HuH-7.5 (cell line): ENCODE measurements at regions not wholly inside any gene's neighbourhood (a gene's known extent, or its start where the extent isn't known, plus 50 kb on each side); places are given as distances from the start of the nearest gene placed in this dataset.

Source experiments
- DNase-seq: peaks from one replicate; pipeline ENCODE4 v3.0.0; 2011; ENCODE audit warnings: low spot score

DNA sequence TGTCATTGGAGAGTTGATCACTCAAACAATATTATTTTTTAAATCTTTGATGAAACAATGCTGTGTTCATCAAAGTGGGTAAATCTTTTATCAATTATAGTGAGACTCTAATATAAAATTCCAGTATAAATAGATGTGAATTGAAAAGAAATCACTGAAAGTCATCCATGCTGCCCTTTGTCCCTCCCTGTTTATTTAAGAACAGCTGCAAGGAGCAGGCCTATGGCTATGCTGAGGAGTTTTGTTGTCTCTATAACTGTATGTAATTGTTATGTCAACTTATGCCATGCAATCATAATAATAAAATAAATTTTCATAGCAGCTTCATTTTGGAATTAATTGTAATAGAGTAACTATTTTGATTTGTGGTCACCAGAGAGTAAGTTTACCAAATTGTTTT, 1272.4 kb upstream of the ADGRL4 start:
- DNase-seq: no peak

DNA sequence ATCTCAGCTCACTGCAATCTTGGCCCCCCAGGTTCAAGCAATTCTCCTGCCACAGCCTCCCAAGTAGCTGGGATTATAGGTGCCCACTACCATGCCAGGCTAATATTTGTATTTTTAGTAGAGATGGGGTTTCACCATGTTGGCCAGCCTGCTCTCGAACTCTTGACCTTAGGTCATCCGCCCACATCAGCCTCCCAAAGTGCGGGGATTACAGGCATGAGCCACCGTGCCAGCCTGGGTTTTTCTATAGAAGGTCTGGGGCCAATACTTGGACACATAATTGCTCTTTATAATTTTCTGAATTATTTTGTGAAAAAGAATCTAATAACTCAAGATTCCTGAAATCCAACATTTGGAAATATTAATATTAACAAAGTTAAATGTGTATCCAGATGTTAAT, 1267.7 kb upstream of the ADGRL4 start:
- no peak for DNase-seq

DNA sequence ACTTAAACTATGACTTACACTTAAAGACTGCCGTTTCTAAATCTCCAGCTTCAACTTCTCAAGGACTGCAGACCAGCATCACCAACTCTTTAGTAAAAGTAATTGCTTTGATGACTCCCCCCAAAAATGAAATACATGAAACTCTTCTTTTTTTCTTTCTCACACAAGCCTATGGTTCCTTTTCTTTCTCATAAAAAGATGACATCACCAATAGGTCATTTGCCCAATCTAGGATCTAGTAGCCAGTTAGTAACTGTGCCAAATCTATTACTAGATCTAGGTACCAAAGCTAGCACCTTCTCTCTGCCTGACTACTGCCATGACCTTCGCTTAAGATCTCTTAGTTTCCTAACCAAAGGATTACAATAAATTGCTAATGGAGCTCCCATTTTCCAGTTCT, 1266.0 kb upstream of the ADGRL4 start:
- DNase-seq: no peak

DNA sequence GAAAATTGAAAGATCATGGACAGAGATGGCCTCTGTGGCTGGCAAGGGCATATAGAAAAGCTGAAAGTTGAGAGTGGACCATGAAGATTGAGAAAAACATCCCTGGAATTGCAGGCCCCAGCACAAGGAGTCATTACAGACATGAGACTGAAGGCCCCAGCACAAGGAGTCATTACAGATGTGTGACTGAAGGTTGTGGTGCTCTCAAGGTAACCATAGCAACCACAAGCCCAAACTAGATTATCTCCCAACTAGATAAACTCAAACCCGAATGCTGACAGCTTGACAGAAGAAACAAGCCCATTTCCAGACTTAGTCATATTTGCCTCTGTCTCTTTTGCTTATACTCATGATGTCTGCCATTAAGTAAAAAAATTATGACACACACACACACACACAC, 1252.1 kb upstream of the ADGRL4 start:
- no peak for DNase-seq

DNA sequence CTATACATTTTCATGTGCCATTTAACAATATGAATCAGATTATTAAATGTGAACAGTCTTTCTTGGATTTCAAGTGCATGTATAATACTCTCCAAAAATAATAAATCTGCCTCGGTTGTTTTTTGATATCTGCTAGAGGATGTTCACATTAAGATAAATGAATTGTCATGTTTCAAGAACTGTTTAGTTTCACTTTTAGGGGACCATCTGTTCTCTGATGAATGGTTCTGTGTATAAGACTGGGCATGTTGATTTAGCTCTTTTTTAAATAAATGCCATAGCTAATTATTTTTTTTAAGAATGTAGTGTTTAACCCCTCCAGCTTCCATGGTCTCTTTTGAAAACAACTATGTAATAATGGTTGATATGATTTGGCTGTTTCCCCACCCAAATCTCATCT, 1245.1 kb upstream of the ADGRL4 start:
- no peak for DNase-seq

DNA sequence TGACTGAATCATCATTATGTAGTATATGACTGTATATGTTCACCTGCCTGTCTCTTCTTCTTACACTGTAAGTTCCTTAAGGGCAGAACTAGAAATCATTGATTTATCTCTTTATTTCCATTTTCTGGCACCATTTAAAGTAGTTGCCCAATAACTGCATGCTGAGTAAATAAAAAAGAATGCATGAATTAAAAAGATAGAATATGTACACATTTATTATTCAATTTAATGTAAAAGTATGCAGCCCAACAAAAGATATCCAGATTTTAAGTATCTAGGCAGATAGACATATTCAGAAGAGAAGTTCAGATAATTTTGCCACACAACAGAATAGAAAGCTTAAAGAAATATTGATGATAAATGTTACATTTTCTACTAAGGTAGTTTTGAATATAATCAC, 1244.6 kb upstream of the ADGRL4 start:
- DNase-seq: no peak

DNA sequence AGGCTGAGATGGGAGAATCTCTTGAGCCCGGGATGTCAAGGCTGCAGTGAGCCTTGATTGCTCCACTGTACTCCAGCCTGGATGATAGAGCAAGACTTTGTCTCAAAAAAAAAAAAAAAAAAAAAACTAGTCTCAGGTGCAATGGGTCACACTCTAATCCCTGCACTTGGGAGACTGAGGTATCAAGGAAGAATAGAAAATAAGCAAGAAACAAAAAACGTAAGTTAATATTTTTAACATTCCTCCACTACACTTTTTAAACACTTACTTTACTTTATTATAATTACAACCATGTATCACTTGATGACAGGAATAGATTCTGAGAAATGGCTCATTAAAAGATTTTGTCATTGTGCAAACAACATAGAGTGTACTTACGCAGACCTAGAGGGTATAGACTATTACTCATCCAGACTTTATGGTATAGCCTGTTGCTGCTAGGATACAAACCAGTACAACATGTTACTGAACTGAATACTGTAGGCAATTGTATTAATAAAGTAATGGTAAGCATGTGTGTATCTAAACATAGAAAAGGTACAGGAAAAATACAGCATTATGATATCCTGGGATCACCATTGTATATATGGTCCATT, 1244.1 kb upstream of the ADGRL4 start:
- no peak for DNase-seq

DNA sequence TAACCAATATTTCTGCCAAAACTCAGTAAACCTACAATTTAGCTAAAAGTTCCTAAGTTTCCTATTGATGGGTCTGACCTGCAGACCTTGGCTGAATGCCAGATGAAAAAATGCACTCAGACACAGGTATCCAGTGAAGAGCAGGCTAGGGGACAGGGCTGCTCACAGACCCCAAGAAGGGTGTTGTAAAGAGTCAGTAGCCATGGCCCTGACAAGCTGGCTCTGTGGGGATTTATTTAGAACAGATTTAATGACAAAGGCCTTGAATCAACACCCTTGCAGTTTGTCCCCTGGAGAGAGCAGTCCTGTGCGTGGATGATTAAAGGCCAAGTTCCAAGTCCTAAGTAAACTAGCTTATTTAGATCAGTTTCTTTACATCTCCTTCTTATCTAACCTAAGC, 1243.2 kb upstream of the ADGRL4 start:
- no peak for DNase-seq

DNA sequence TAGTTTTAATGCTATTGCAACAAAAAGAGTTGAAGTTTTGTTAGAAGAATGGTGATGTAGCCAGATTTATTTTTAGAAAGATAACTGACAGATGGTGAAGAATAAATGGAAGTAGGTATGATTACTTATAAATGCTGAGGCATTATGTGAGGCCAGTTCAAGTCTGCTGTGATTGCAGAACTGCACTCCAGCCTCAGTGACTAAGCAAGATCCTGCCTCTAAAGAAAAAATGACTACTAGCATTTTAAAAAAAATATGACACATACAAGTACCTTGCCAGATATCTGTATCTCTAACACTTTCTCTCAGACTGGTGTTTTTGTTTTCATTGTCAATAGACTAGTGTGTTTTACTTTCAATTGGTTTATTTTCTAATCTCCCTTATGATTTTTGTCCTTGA, 1242.4 kb upstream of the ADGRL4 start:
- no peak for DNase-seq

DNA sequence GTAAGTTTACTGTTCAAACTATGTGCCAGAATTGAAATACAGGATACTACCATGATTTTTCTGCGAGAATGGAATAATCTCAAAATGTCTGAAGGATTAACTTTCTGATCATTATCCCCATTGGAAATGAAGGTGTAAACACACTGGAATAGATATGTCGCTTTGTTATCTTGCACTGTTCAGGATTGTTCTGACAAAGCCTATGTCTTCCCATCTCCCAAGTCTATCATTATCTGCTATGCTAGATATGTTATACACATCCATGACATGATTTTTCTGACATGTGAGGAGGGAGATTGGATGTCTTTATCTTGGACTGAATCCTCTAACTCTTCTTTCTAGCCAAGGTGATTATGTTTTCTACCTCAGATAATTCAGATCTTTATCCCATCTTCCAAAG, 1239.3 kb upstream of the ADGRL4 start:
- DNase-seq: no peak

DNA sequence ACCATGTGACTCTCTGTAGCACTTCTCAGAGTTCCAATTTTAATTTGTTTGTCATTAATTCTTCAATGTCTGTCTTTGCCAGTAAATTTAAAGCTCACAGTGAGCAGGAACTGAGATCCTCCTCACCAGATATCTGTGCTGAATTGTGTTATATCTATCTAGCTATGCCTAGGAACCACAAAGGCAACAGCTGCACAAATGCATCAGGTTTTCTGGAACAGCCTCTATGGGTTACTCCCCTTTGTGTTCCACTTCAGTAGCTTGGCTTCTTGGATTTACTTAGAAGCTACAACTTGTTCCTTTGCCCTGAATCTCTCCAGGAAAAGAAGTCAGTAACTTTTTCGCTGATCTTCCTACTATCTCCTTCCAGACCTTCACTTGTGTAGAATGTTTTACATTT, 1237.8 kb upstream of the ADGRL4 start:
- DNase-seq: no peak

DNA sequence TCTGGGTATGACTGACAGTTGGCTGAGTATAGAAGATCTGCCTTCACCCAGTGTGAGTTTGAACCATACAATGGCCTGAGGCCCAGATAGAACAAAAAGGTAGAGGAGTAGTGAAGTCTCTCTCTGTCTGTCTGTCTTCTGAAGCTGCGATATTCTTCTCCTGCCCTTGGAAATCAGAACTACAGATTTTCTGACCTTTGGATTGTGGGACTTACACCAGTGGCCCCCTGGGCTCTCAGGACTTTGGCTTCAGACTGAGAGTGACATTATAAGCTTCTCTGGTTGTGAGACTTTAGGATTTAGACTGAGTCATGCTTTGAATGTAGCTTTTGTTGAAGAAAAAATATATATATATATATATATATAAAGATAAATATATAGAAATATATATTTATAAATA, 1235.0 kb upstream of the ADGRL4 start:
- no peak for DNase-seq

DNA sequence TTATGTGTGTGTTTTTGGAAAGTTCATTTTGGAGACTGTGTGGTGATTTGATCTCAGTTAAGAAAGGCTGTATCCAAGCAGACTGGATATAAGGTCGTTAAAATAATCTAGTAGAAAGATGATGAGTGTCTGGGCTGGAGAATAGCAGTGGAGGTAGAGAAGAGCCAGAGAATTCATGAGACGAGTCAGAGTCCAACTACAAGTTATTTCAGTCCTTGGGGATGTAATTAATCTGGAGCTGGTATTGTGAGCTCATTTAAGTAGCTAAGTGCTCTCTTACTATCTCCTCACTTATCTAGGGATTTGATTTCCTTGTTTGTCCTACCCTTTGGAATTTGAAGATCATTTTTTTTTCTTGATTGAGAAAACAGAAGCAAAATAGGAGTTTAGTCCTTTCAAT, 1219.0 kb upstream of the ADGRL4 start:
- DNase-seq: no peak

DNA sequence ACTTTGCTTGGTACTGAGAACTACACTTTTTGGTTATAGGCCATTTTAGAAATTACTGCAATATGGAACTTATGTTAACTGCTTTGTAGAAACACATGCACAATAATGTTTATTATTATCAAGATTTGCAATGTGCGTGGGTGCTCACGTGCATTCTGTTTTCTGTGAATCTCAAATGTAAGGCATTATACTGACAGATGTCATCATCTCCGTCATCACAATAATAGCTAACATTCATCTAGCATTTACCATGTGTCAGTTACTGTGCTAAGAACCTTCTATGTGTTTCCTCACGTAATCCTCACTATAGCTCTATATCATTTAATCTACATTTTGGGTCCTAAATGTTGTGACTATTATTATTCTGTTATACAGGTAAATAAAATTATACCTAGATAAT, 1214.8 kb upstream of the ADGRL4 start:
- DNase-seq: no peak

DNA sequence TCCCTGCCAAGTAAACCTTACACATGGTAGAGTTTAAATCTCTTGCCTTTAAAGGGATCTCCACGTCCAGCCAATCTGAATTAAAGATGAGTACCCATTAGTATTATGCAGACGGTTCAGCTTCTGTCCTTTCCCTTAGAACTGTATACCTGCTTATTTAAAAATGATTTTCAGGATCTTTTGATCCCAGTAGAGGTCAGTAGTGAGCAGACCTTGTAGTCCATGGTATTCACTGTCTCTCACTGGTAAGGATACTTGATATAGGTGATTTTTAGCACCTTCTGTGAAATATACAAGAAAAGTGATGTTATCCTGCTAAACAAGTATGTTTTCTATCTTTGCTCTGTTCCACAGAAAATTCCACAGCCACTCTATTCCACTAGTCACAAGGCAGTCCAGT, 1211.6 kb upstream of the ADGRL4 start:
- no peak for DNase-seq

DNA sequence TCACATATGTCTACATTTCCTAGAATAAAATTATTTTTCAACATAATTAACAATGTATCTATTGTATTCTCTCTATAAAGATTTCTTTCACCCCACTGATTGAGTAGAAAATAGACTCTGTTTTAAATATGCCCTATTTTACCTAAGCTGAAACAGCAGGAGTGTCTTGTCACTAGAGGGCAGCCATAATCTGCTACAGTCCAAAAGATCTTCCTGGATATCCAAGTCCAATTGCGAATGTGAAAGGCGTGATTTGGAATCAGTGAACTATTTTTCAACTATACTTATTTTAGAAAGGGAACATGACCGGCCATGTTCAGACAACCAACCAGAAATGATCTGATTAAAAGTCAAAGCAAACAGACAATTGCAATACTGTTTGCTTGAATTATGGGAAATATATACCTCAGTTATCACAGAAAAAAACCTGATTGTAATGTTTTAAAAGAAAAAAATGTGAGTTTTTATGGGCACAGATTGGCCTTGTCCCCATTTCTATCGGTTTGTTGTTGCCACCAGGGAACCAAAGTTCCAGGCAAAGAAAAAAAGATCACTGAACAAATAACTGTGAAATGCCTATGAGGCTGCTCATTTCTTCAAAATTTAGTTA, 1211.0 kb upstream of the ADGRL4 start:
- no peak for DNase-seq

DNA sequence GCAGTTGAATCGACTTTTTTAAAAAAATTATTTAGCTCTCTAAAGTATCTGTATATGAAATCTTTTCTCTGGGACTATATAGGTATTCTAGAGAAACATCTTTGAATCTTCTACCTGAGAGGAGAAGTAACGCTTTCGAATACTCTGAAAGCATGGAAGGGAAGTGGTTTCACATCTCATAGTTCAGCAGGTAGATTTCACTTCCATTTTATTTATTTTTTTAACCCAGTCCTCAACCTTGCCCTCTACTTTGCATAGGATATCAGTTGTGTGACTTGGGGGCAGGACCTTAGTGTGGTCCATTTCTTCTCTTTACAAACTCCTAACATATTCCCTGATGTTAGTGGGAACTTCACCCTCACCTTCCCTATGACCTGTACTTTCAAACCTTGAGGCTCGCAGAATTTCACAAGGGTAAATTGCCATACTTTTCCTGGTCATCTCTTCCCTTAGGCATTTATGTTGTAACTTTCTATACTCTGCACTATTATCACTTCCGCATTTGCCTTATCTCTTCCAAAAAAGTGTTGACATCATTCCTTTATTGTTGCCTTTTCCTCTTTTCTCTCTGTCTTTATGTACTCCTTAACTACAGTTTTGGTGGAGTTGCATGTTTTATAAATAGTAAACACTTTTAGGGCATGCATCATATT, 1208.5 kb upstream of the ADGRL4 start:
- no peak for DNase-seq

DNA sequence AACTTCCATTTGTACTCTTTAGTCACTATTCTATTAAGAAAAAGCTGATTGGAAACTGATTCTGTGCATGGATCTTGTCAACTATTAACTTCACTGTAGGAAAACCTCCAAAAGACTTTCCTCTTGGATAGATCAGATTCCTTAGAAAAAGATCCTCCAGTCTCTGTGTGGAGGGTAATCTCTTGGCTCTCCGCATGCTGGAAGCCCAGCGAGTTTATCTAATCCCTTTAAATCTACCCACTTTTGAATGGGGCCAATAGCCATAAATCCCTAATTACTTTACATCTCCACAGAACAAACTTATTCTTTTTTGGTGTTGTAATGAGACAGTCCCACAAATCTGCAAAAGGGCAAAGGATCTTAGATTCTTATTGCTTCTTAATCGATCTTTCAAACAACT, 1206.4 kb upstream of the ADGRL4 start:
- DNase-seq: no peak

DNA sequence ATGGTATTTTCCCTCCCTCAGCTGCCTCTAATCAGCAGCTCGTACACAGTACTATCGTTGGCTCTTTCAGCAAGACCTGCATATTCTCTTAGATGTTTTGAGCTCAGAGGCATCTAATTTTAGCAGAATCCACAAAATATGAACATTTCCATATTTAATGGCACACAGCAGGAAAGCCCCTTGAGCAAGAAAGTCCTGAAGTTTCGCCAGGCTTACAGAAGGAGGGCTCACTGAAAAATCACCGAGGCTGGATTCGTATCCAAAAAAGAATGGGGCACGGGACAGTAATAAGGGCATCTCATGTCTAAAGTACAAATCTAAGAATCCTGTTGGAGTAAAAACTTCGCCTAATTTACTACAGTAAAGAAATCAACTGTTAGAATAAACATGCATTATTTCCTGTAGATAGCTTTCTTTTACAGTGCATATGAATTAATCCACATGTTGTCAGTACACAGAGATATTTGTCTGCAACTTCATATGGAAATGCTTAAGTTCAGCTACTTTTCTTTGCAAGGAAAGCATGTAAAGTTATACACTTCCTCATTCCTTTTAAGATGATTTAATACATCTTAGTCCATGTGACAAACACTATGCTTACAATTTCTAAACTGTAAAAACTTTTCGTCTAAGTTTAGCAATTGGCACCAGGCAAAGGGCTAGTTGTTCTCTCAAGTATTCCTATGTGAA, 1205.3 kb upstream of the ADGRL4 start:
- DNase-seq: no peak

DNA sequence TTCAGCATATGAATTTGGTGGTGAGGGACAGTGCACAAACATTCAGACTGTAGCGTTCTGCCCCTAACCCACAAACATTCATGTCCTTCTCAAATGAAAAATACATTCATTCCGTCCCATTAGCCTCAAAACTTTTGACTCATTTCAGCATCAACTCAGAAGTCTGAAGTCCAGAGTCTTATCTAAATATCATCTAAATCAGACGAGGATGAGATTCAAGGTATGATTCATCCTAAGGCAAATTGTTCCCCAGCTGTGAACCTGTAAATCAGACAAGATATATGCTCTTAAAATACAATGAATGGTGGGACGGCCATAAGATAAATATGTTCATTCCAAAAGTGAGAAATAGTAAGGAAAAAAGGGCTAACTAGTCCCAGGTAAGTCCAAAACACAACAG, 1195.6 kb upstream of the ADGRL4 start:
- DNase-seq: no peak

DNA sequence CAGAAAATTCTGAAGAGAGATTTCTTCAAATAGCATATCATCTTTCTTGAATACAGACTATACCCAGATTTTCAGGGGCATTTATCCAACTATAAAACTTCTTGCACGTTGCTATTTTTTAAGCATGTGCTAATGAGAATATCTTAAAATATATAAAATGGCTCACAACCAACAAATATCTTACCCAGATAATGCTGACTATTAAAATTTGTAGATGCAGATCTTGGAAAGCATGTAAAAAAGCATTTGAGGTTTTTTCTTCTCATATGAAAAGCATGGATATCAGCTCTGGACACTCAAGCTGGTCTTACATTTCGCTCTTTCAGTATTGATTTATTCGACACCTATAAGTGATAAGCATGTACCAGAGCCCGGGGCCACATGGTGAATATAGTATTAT, 1187.7 kb upstream of the ADGRL4 start:
- no peak for DNase-seq

DNA sequence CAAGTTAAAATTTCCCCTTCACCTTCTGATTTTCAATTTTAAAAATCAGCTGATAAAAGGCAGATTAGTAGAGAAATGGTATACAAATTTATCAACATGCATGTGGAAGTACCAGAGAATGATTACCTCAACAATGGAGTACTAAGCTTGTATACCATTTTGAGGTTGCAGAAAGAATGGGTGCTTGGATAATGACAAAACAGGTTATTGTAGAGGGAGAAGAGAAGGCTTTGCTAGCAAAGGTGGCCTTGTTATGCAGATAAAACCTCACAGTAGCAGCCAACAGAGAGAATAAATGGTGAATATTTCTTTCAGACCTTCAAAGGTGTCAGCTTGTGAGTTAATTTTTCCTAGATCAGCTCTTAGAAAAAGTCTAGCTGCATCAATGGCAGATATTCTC, 1174.9 kb upstream of the ADGRL4 start:
- no peak for DNase-seq

DNA sequence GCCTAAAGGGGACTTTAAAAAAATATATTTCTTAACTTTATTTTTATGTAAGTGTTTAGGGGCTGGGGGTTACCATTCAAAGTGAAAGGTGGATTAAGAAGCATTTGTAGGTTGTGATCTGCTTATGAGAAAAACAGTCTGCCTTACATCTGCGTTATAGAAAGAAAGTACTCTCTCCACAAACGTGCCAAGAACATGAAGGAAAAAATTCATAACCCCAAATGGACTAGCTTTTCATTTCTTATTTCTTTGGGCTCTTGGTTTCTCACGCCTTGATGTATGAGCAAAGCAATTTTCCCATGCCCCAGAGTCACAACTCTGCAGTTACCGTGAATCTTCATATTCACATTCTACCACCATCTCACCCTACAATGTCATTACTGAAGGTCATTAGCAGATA, 1165.1 kb upstream of the ADGRL4 start:
- no peak for DNase-seq
